Loucy (cell line): ENCODE measurements at regions not wholly inside any gene's neighbourhood (a gene's known extent, or its start where the extent isn't known, plus 50 kb on each side); places are given as distances from the start of the nearest gene placed in this dataset.

ENCODE experiments used
- H2AFZ ChIP-seq: fragments of 200-600 bp; sonication (generic); 2 replicates; pipeline ENCODE4 v1.6.0; 2016; ENCODE audit warnings: antibody characterized with exemption, mild to moderate bottlenecking, low read length, moderate library complexity
- H3F3A ChIP-seq: fragments of 200-600 bp; 2 replicates; pipeline ENCODE4 v1.6.0; 2016; ENCODE audit warnings: antibody characterized with exemption, low read depth, mild to moderate bottlenecking
- H3K27me3 ChIP-seq: fragments of 200-600 bp; sonication (generic); 2 replicates; pipeline ENCODE4 v1.6.1; 2014; ENCODE audit warnings: low read length, mild to moderate bottlenecking; ENCODE audit not compliant: insufficient read depth, poor library complexity, severe bottlenecking
- H3K36me3 ChIP-seq: fragments of 200-600 bp; sonication (generic); 2 replicates; pipeline ENCODE4 v1.6.1; 2016; ENCODE audit warnings: low read length; ENCODE audit not compliant: insufficient read depth
- H3K4me1 ChIP-seq: fragments of 200-600 bp; sonication (generic); 2 replicates; pipeline ENCODE4 v1.5.1; 2014; ENCODE audit warnings: low read length, mild to moderate bottlenecking; ENCODE audit not compliant: insufficient read depth, poor library complexity, severe bottlenecking
- H3K4me2 ChIP-seq: fragments of 200-600 bp; sonication (generic); 2 replicates; pipeline ENCODE4 v1.6.0; 2014; ENCODE audit warnings: antibody characterized with exemption, low read length, low read depth, mild to moderate bottlenecking; ENCODE audit not compliant: poor library complexity, severe bottlenecking
- H3K4me3 ChIP-seq: fragments of 200-600 bp; sonication (generic); 2 replicates; pipeline ENCODE4 v1.5.1; 2014; ENCODE audit warnings: low read length, mild to moderate bottlenecking, mixed read lengths; ENCODE audit not compliant: poor library complexity, severe bottlenecking
- H3K79me2 ChIP-seq: fragments of 200-600 bp; sonication (generic); 2 replicates; pipeline ENCODE4 v1.6.1; 2014; ENCODE audit warnings: low read length; ENCODE audit not compliant: insufficient read depth
- H3K9ac ChIP-seq: fragments of 200-600 bp; sonication (generic); 2 replicates; pipeline ENCODE4 v1.6.0; 2014; ENCODE audit warnings: mild to moderate bottlenecking, low read depth, low read length, moderate library complexity; ENCODE audit not compliant: poor library complexity, severe bottlenecking
- H3K9me2 ChIP-seq: fragments of 200-600 bp; sonication (generic); replicated peaks from 2 replicates; pipeline ENCODE4 v1.6.1; 2016; ENCODE audit warnings: low read depth, low read length, mixed read lengths
- H3K9me3 ChIP-seq: fragments of 200-600 bp; sonication (generic); 2 replicates; pipeline ENCODE4 v1.6.1; 2014; ENCODE audit warnings: mild to moderate bottlenecking, antibody characterized with exemption, low read length, low read depth; ENCODE audit not compliant: insufficient read depth
- H4K20me1 ChIP-seq: fragments of 200-600 bp; sonication (generic); 2 replicates; pipeline ENCODE4 v1.6.0; 2014; ENCODE audit warnings: antibody characterized with exemption, low read length, mild to moderate bottlenecking; ENCODE audit not compliant: insufficient read depth, poor library complexity, severe bottlenecking
- EZH2phosphoT487 ChIP-seq: fragments of 200-600 bp; IDR thresholded peaks from 2 replicates; pipeline ENCODE4 v1.6.1; 2018; ENCODE audit warnings: antibody characterized with exemption, mild to moderate bottlenecking, moderate library complexity, borderline replicate concordance
- TF ChIP-seq, protein P1 (sequence below): fragments of 200-600 bp; sonication (generic); conservative IDR thresholded peaks from 2 replicates; pipeline ENCODE4 v1.5.1; 2014; ENCODE audit warnings: mild to moderate bottlenecking, antibody characterized with exemption, low read length

DNA sequence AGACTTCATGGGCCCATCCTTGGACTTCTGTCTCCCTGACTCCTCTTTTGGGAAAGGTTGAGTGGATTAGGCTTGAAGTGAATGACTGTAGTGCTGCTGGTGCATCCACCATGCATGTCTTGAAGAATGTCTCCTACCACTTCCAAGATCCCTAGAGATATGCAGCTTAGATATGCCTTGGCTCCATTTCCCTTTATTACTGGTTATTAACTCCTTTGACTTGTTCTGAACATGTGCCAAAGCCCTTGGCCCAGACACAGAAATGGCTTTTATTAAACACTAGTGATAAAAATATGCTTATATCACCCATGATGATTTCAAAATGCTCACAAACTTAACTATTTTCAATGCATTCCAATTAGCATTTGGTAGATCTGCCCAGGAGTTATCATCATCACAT is 90.0 kb upstream of the SLC14A2 start:
- Histone ChIP-seq H3K4me2 (no peak overlapping the region), H3K9ac (no peak overlapping the region), H3K4me3 (no peak overlapping the region), H2AFZ (no peak overlapping the region), H3K79me2 (no peaks in the 10 kb centered on the region), H3K27me3 (no peaks in the 10 kb centered on the region), H3F3A (no peaks in the 10 kb centered on the region; the same call in 1 of the 2 replicates), H3K9me2 (no peaks in the 10 kb centered on the region), H3K4me1 (no peaks in the 10 kb centered on the region), H3K9me3 (no peaks in the 10 kb centered on the region), H4K20me1 (no peaks in the 10 kb centered on the region), H3K36me3 (no peaks in the 10 kb centered on the region)
- TF ChIP-seq, protein P1, sequence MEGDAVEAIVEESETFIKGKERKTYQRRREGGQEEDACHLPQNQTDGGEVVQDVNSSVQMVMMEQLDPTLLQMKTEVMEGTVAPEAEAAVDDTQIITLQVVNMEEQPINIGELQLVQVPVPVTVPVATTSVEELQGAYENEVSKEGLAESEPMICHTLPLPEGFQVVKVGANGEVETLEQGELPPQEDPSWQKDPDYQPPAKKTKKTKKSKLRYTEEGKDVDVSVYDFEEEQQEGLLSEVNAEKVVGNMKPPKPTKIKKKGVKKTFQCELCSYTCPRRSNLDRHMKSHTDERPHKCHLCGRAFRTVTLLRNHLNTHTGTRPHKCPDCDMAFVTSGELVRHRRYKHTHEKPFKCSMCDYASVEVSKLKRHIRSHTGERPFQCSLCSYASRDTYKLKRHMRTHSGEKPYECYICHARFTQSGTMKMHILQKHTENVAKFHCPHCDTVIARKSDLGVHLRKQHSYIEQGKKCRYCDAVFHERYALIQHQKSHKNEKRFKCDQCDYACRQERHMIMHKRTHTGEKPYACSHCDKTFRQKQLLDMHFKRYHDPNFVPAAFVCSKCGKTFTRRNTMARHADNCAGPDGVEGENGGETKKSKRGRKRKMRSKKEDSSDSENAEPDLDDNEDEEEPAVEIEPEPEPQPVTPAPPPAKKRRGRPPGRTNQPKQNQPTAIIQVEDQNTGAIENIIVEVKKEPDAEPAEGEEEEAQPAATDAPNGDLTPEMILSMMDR = no peak
- TF ChIP-seq EZH2phosphoT487 = no peak

DNA sequence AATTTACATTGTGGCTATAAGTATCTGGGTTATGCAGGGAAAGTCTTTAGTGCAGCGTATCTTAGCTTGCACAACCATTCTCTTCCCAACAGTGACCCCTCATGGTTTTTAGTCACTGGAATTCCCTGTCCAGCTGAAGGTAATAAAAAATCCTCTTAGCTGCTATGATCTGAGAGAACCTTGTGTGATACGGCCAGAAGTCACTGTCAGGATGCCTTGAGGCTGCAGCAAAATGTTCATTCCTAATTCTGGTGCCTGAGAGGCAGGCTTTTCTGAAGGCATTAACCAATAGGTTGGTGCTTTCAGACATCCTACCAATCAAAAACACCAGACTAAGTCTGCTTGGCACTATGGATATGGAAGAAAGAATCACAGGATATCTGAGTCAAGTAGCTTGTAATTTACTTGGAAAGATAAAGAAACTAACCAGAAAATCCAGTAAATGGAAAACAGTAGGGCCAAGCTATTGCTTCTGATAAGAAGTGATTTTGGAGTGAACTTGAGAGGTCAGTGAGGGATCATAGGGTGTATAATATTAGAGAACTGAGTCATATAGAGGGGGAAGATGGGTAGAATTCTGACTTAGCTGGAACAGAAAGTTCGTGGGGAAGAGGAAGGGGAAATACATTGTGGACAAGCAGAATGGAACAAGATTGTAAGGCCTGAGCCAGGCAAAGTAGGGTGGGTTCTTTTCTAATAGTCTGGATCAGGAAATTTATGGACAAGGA is 89.0 kb upstream of the SLC14A2 start:
- TF ChIP-seq, protein P1 = 0 out of 2 replicates have a peak, but pooled peaks have one; percentile 18
- TF ChIP-seq EZH2phosphoT487 = no peak
- Histone ChIP-seq H3K4me1 (no peaks in the 10 kb centered on the region), H3F3A (no peaks in the 10 kb centered on the region; the same call in 1 of the 2 replicates), H3K36me3 (no peaks in the 10 kb centered on the region), H3K9ac (no peak overlapping the region), H3K4me3 (no peak overlapping the region), H3K4me2 (no peak overlapping the region), H4K20me1 (no peaks in the 10 kb centered on the region), H3K9me3 (no peaks in the 10 kb centered on the region), H2AFZ (no peak overlapping the region), H3K79me2 (no peaks in the 10 kb centered on the region), H3K9me2 (no peaks in the 10 kb centered on the region), H3K27me3 (no peaks in the 10 kb centered on the region)

DNA sequence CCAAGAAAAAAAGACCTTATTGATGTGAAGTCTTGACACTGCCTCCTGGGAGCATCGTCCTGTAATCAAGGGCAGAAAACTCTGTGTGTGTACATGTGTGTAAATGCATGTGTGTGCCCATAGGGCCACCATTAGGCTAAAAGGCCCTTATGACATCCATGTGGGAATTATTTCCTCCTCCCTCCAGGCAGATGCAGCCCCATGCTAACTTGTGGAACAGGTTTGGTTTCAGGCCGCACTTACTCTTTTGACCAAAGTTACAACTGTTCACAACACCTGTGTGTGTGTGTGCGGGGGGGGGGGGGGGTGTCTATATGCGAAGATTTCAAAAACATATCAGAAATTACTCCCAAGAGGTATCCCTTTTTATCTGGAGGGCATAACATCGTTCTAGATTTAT is 87.4 kb upstream of the SLC14A2 start:
- Histone ChIP-seq H2AFZ (no peak overlapping the region), H3K27me3 (no peaks in the 10 kb centered on the region)

More for the DNA sequence above, 87.4 kb upstream of the SLC14A2 start:
- Histone ChIP-seq H3K4me1 (no peaks in the 10 kb centered on the region), H4K20me1 (no peaks in the 10 kb centered on the region), H3K36me3 (no peaks in the 10 kb centered on the region), H3K9me2 (no peaks in the 10 kb centered on the region), H3K79me2 (no peaks in the 10 kb centered on the region), H3K4me2 (no peak overlapping the region), H3K9me3 (no peaks in the 10 kb centered on the region), H3K4me3 (no peak overlapping the region), H3F3A (no peaks in the 10 kb centered on the region; the same call in 1 of the 2 replicates), H3K9ac (no peak overlapping the region)
- TF ChIP-seq, protein P1 = no peak
- TF ChIP-seq EZH2phosphoT487 = no peak
